ENCODE measurements at regions not wholly inside any gene's neighbourhood (a gene's known extent, or its start where the extent isn't known, plus 50 kb on each side); places are given as distances from the start of the nearest gene placed in this dataset.
A peak's percentile ranks its signal among the peaks of the same experiment; 100 is the strongest.

DNA sequence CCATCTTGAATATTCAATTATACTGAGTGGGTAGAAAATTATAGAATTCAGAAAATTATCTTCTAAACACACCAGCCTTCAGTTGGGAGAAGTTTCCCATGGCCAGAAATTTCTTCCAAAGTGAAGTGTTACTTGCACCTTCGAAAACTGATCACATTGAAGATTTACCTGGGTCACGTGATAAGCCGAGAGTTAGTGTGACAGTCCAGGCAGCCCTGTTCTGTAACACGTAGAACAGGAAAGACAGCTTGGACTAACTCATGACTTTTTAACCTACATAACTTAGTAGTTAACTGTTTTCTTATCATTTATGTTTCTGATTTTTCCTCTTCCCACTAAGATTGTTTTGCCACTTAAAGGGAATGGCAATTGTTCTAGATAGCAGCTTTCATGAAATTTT is 118.3 kb upstream of the MTHFD1L start:
- no peak for FAIRE-seq
- no peaks in the 10 kb centered on the region for H3K79me2 ChIP-seq (ENCODE audit: control insufficient read depth, insufficient read depth, low read length)

More for the DNA sequence above, 118.3 kb upstream of the MTHFD1L start:
- Histone ChIP-seq H3K27ac (ENCODE audit: extremely low read depth, low read depth, low read length) (no peak overlapping the region), H3K9me1 (ENCODE audit: control insufficient read depth, insufficient read depth, low read length) (no peaks in the 10 kb centered on the region), H2AFZ (ENCODE audit: low read depth, low read length) (no peak overlapping the region), H3K9ac (ENCODE audit: insufficient read depth in 1 of 2, low read depth in 2 of 2, low read length in 2 of 2) (no peak overlapping the region), H3K4me2 (ENCODE audit: insufficient read depth, low read length) (no peak overlapping the region), H3K9me3 (replicated peaks; ENCODE audit: control insufficient read depth, insufficient read depth, low read depth, low read length) (no peaks in the 10 kb centered on the region), H4K20me1 (replicated peaks; ENCODE audit: control insufficient read depth, insufficient read depth, low read length) (no peaks in the 10 kb centered on the region), H3K4me1 (replicated peaks in 1 of 2; ENCODE audit: control insufficient read depth in 2 of 2, insufficient read depth in 2 of 2, low read length in 2 of 2) (no peaks in the 10 kb centered on the region), H3K36me3 (ENCODE audit: control insufficient read depth, insufficient read depth, low read length) (no peaks in the 10 kb centered on the region), H3K27me3 (ENCODE audit: control insufficient read depth in 2 of 2, insufficient read depth in 2 of 2, low read length in 2 of 2) (peaks cover 26 to 46% of the 10 kb centered on the region in 2 experiments), H3K4me3 (no peak overlapping the region)
- POLR2A ChIA-PET, result interaction anchor here (1.5 kb wide), 1 partner anchor 12 kb away, joined by 5 read pairs; no protein-coding TSS in a partner anchor
- in situ Hi-C loops (cut with MboI) (no loop called here), intact Hi-C loops (cut with micrococcal nuclease) (no loop called here)
- CTCF ChIA-PET (ENCODE audit: low intra/inter-chr PET ratio), result no interaction called here
- TF ChIP-seq, protein P1, sequence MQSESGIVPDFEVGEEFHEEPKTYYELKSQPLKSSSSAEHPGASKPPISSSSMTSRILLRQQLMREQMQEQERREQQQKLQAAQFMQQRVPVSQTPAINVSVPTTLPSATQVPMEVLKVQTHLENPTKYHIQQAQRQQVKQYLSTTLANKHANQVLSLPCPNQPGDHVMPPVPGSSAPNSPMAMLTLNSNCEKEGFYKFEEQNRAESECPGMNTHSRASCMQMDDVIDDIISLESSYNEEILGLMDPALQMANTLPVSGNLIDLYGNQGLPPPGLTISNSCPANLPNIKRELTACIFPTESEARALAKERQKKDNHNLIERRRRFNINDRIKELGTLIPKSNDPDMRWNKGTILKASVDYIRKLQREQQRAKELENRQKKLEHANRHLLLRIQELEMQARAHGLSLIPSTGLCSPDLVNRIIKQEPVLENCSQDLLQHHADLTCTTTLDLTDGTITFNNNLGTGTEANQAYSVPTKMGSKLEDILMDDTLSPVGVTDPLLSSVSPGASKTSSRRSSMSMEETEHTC (IDR thresholded peaks at IDR 0.05), result 0 out of 2 replicates have a peak, but pooled peaks have one; percentile 17
- peak; percentile 92 for TF ChIP-seq TFE3 (CRISPR knock-in tag; IDR thresholded peaks at IDR 0.05)
- peak; percentile 54; the same call in 1 of the 2 replicates for TF ChIP-seq TOE1 (IDR thresholded peaks at IDR 0.05; ENCODE audit: borderline replicate concordance)
- no peak for TF ChIP-seq TOE1 (CRISPR knock-in tag; IDR thresholded peaks at IDR 0.05; ENCODE audit: borderline replicate concordance, low read depth)
- no peak for TF ChIP-seq ZNF398 (CRISPR knock-in tag; IDR thresholded peaks at IDR 0.05)
- TF ChIP-seq, protein P2, sequence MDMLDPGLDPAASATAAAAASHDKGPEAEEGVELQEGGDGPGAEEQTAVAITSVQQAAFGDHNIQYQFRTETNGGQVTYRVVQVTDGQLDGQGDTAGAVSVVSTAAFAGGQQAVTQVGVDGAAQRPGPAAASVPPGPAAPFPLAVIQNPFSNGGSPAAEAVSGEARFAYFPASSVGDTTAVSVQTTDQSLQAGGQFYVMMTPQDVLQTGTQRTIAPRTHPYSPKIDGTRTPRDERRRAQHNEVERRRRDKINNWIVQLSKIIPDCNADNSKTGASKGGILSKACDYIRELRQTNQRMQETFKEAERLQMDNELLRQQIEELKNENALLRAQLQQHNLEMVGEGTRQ (CRISPR knock-in tag; IDR thresholded peaks at IDR 0.05), result peak; percentile 49
- peak; percentile 77 for TF ChIP-seq RAD51 (IDR thresholded peaks at IDR 0.05; ENCODE audit: borderline replicate concordance, low read depth)
- TF ChIP-seq, protein P3, sequence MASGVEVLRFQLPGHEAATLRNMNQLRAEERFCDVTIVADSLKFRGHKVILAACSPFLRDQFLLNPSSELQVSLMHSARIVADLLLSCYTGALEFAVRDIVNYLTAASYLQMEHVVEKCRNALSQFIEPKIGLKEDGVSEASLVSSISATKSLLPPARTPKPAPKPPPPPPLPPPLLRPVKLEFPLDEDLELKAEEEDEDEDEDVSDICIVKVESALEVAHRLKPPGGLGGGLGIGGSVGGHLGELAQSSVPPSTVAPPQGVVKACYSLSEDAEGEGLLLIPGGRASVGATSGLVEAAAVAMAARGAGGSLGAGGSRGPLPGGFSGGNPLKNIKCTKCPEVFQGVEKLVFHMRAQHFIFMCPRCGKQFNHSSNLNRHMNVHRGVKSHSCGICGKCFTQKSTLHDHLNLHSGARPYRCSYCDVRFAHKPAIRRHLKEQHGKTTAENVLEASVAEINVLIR (CRISPR knock-in tag; IDR thresholded peaks at IDR 0.05), result no peak
- TF ChIP-seq FOXM1 (IDR thresholded peaks at IDR 0.05; ENCODE audit: low read depth), result no peak
- no peak for TF ChIP-seq FOXM1 (CRISPR knock-in tag; IDR thresholded peaks at IDR 0.05; ENCODE audit: low read depth)
- TF ChIP-seq BHLHE40 (IDR thresholded peaks at IDR 0.05; ENCODE audit: low read length), result no peak
- no peak for TF ChIP-seq DACH1 (IDR thresholded peaks at IDR 0.05; ENCODE audit: partially characterized antibody)
- ATAC-seq, result no peak
- no peak for DNase-seq (ENCODE audit: extremely low read depth in 1 of 4, low spot score in 3 of 4)
- 3% methylated on average over 4 of the region's 4 CpGs for WGBS (ENCODE audit: insufficient coverage, low coverage, missing lambda C conversion rate)
- no TSS peak for BruUV-seq (replicated peaks)
